ENCODE measurements at regions not wholly inside any gene's neighbourhood (a gene's known extent, or its start where the extent isn't known, plus 50 kb on each side); places are given as distances from the start of the nearest gene placed in this dataset.

DNA sequence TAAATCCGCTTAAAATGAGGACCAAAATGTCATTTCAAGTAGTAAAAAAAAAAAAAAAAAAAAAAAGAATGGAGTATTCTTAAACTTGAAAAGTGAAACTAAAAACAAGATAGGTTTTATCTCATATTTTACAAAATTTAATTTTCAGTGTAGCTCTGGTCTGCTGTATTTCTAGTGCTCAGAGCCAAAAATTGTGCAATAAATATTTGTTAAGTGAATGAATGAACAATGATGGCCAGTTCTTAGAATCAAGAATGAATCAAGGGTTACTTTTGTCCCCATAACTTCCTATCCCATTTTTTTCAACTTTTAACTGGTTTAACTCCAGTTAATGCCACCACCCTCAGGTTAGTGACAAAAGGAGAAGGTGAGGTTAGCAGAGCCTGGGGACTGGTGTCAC is 214.4 kb downstream of the ABHD5 start:
- no peak for DNase-seq

DNA sequence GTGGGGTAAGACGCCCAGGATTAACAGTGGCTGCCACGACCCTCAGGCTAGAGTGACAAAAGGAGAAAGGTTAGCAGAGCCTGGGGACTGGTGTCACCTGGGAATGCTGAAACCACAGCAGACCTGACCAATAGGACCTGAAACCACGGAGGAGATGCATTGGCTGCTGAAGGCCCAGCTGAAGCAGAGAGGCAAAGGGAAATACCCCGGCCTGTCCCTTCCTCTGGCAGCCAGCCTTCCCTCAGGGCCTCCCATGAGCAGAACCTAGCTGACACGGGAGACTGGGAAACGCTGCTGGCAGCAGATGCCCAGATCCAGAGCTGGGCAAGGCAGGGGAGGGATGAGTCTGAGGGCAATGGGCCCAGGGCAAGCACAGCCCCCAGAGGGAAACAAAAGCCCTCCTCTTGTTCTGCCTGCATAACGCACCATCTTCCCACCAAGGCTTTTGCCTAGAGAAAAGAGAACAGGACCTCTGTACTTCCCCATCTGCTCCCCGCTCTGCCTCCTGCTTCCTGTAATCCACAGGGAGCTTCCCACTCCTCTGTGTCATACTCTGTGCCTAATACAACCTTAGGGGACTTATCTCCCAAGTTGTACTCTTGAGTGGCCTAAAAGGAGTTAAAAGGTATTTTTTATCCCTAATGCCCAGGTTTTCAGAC is 216.2 kb downstream of the ABHD5 start:
- no peak for DNase-seq

DNA sequence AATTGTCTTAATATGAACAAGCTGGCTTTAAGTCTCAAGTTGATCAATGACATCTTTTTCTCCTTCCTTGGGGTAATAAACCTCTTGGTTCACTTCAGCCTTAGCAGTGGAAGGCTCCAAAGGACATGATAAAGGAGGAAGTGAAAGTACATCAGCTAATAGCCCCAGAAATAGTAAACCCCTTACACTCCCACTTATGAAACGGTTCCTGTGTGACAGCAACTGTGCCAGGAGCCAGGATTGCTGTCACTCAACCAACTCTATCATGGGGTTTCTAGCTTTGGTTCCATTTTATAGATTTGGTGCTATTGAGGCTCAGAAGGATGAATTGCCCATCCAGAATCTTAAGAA is 216.7 kb downstream of the ABHD5 start:
- DNase-seq = no peak

DNA sequence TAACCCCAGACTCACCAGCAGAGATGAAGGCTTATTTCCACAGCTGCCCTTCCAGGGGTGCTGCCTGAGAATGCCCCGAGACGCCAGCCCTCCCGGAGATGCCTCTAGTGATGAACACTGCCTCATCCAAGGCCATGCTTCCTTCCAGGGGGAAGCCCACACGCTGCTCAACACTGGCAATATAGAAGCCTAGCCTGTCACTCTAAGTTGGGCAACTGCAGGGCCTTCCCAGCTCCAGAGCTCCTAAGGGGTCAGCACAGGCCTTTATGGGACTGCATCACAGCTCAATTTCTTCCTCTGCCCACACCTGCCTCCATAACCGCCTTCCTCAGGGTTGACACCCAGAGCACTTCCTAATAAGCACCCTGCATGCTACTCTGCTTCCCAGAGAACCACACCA is 217.7 kb downstream of the ABHD5 start:
- no peak for DNase-seq

DNA sequence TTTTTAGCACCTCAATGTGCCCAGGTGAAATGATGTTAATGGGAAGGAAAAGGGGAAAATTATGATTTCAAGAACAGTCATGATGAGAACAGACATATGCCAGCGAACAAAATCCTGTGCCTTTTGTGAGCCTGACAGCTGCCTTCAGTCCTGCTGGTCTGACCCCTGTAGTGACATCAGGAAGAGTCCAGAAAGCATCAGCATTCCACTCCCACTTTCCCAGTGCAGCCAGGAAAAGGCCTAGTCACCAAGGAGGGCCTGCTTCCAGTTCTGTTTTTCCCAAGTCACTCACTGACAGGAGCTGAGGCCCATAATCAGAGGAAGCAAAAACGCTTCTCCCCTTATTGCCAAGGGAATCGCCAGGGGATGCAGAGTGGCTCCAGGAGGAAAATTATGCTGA is 218.4 kb downstream of the ABHD5 start:
- DNase-seq = no peak

DNA sequence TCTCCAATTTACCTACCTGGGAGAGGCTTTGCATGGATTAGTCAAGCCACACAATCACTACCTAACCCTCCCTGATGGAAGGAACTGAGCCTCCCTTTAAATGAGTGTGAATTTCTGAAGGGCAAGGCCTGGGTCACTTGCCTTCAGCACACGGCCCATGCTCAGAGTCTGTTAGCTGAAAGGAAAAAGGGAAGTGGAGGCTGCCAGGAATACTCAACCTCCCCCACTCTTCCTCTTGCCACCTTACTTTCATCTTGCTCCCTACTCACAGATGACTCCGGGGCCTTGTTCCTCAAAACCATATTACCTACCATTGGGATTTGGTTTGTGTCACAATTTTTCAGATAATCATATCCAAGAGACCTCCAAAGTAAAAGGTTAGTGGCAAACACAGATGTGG is 220.0 kb downstream of the ABHD5 start:
- no peak for DNase-seq

DNA sequence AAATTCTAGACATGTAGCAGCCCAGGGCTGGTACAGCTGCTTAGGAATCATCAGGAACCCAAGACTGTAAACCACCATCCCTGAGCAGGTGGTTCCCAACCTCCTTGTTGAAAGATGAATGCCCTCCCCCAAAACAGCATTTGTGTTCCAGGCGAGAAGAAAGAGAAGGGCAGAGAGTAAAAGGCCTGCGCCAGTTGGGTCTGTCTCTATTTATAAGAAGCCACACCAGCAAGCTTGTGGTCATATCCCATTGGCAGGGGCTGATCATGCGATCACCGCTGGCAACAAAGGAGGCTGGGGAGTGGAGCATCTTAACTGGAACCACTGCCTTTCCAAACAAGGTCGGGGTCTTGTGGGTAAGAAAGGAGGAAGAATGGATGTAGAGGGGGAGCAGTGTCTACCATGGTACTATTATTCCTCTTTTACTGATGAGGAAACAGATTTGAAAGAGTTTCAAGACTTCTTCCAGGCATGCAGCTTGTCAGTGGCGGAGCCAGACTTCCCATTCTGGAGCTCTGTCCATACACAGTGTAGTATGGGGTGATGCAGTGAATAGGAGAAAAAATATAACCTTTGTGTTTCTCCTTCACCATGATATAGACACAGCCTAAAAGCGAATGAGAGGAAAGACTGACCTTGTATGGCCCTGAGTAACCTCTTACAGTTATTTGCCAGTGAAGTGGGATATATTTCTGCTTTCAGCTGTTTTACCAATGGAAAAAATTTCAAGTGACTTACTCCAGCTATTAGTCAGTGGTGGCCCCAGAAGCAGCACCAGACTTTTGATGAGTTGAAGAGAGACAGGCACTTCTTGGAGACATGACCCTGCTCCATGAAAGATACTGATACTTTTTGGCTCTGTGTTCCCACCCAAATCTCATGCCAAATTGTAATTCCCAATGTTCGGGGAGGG is 222.6 kb downstream of the ABHD5 start:
- DNase-seq = no peak

DNA sequence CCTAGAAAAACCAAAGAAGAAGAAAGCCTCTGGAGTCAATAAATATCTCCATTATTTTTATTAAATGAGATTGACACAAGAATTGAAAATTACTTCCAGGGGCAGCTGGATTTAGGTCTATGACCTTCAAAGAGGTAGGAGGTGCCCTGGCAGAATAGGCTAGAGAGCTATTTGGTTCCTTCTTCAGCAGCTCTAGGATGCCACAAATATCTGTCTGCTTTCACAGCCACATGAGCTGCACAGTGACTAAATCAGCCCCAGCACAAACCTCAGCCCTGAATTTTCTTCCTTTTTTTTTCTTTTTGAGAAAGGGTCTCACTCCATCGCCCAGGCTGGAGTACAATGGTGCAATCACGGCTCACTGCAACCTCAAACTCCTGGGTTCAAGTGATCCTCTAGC is 223.5 kb downstream of the ABHD5 start:
- DNase-seq = no peak

DNA sequence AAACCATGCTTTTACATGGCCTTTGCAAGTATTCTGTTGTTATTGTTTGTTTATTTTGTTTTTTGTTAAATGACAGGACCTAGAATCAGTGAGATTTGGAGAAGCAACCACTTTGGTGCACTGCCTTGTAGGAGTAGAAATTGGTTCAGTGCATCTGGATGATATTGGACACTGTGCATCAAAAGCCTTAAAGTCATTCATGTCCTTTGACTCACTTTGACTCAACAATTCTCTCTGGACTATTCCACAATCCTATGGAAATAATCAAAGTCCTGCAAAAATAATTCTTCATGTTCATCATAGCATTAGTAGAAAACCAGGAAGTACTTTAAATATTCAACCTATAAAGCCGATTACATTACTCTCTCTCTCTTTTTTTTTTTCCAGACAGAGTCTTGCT is 224.8 kb downstream of the ABHD5 start:
- DNase-seq = no peak

DNA sequence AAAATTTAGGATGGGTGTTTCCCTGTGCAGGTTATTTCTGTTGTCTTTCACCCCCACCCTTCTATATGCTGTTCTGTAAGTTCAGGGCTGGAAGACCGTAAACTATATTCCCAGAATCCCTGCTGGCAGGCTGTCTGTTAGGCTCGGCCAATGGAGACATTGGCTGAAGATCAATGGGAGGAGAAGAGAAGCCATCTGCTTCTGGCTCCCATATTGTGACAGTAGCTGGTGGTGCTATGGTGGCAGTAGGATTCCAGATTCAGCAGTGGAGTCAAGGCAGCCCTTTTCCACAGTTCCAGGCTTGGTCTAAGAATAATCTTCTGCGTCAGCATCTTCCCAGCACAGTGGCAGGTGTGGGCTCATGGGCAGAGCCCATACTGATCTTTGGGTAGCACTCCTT is 226.6 kb downstream of the ABHD5 start:
- no peak for DNase-seq

DNA sequence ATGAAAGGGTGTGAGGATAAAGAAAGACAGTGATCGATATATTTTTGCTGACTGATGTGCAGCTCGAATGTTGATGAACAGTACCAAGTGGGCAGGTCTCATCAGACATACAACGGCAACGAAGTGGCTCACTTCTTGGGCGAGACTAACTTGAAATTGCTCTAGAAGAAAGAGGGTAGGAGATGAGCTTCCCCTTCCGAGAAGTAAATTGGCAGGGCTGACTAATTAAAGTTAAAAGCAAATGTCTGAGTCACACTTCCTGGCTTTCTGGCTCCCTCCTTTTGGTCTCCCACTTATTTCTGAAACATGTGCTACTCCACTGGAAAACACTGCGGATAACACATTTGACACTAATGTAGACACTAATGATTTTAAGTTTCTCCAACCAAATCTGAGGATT is 228.3 kb downstream of the ABHD5 start:
- no peak for DNase-seq

DNA sequence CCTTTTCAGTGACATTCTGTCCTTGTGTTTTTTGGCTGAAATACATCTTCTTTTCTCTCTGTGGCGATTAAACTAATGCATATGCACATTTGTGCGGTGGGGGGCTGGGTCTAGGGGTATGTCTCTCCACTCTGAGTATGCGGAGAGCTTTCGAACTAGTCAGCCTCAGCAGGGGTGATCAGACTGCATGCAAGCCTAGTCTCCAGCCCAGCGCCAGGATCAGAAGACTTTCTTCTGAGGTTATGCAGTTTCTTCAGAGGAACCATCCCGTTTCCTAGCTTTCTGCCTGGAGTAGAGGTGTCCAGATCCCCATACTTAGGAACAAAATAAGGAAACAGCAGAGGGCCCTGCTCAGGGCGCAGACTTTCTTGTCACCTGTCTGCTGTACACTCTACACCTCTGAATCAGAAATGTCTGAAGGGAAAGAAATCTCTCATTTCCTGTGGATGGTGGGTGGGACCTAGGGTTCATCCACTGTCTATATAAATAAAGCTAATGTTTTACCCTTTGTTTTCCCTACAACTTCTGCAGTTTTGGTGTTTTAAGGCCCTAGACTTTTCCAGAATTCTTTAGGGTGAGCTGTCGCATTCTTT is 230.4 kb downstream of the ABHD5 start:
- no peak for DNase-seq

DNA sequence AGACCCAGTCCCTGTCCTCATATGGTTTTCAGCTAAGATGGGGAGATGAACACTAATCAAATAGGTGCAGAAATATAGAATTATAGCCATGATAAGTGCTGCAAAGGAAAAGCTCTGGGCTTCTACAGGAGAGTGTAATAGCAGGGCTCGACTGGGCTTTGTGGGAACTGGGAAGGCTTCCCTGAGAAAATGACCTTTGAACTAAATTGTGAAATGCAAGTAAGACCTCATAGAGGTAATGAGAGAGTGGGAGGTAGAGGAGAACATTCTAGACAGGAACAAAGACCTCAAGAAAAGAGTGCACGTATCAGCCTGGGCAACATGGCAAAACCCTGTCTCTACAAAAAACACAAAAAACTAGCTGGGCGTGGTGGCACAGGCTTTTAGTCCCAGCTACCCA is 231.6 kb downstream of the ABHD5 start:
- DNase-seq = no peak

DNA sequence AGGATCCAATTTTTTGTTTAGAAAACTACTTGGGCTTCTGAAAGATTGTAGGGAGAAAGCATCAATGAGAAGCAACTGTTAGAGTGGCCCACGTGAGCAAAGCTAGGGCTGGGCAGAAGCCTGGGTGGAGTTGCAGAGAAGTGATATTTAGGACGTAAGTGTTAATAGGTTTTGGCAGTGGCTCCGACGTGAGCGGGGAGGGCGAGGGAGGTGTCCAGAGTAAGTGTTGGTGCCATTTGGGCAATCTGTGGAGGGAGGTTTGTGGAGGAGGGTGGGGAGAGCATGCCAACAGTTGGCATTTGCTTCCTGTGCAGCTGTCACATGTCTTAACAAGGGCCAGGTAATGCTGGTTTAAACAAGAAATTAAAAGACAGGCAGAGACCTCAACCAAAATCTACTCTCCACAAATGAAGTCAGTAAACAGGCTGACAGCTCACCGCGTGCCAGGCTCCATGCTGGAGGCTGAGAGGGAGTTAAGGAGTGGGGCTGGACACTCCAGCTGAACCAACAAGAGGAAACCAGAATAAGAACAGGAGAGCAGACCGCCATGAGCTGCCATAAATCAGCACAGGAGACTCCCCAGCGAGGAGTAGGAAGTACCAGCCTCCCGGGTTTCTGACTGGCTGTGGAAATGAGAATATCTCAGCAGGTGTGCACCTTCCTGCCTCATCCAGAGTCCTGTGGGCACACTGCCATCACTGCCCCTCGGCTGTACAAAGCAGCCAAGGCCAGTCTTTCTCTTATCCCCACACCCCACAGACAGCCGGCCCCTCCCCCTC is 232.6 kb downstream of the ABHD5 start:
- DNase-seq = peak; percentile 75 to 78

DNA sequence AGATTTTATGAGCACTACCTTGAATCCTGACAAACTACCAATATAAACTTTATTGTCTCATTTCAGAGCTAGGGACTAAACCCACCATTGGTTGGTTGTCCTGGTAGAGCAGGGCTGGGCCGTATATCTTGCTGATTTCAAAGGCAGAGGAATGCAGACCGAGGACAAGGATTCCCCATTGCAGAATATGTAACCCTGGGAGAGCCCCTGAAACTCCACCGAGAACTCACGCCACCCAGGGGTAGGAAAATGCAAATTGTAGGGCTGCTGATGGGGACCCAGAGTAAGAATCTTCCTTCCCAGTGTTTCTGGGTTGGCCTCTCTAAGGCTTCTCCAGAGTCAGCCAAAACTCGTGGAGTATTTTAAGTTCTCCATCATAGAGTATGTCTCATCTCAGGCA is 235.3 kb downstream of the ABHD5 start:
- DNase-seq = no peak

DNA sequence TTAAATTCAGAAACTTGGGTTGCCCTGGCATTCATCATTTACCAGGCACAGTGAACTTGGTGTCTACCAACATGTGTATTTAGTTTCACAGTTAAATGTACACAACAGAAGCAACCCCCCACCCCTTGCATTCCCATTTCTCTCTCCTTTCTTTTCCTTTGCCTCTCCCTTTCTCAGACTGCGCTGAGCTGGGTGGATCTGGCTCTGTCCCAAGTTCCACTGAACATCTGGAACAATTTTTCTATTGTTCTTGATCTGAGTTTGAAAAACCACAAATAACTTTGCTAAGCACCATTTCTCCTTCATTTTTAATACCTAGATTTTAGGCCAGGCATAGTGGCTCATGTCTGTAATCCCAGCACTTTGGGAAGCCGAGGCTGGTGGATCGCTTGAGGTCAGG is 242.2 kb downstream of the ABHD5 start:
- DNase-seq = no peak

DNA sequence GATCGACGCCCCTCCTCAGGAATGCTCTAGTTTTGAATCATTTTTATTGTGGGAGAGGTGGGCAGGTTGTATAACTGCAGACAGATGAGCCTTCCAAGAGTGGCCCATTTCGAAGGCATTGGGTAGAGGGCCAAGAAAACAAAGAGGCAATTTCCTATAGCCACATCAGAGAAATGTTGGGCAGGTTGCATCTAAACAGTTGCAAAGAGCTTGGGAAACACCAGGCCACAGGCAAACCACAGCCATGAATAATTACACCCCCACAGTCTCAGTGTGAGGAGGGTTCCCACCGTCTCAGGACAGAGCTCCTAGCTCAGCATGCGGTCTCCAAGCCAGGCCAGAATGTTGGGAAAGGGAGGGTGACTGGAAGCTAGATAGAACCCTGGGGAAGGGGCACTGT is 257.3 kb downstream of the ABHD5 start:
- DNase-seq = no peak

DNA sequence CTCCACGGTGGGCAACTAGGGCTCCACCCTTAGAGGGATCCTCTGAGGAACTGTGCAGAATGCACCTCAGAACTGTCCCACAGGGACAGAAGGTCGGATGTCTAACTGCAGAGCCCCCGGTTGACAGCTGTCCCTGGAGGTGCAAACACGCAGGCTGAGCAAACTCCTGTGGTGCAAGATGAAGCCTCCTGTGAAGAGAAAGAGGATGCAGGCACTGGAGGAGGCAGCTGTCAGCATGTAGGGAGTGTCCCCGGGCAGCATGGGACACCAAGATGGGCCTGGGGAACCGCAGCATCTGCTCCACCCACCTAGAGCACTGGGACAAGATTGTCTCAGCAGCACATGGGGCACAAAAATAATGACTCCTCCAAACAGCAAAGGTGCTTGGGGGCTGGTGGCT is 258.9 kb downstream of the ABHD5 start:
- DNase-seq = no peak

DNA sequence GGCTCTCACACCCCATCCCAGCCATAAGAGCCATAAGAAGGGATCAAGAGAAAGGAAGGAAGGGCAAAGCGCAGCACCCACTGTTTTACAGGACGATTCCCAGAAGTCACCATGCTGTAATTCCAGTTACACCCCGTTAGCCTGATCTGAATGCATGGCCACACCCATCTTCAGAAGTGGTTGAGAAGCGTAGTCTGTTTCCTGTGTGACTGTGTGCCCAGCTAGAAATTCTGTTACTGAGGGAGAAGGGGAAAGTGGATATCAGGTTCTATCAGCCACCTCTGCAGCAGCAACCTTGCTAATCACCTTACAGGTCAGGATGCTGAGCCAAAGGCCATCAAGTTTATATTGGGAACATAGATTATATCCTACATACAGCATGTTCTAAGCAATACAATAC is 260.0 kb downstream of the ABHD5 start:
- no peak for DNase-seq

DNA sequence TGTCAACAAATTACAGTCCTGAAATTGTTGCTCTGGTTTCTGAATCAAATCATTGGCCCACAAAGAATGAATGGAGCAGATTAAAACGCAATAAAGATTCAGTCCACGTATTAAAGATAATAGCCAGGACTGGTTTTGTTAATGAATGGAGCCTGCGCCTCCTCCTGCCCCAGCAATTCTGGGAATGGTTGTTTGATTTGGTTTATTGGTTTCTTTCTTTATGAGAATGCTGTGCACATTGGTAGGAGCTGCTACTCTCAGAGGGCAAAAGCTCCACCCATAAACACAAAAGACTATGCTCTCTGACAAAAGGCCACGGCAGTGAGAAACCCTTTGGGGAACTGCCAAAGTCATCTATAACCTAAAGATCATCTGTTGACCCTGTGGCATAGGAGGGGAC is 261.1 kb downstream of the ABHD5 start:
- DNase-seq = no peak

DNA sequence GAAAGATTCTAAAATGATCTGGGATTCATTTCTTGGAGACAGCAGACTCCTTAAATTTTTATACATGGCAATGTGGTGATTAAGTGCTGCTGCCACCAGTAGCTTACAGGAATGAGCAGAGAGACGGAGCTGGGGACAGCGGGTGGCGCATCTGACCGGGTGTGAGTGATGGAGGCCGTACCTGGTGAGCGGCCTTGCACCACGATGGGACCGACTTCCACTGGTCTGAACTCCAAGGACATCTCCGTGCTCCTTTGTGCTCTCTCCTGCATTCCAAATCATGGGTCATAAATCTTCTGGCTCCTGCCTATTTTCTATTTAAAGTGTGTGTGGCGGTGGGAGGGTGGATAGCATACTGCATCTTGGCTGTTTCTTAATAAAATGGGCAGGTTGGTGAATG is 262.6 kb downstream of the ABHD5 start:
- DNase-seq = no peak

DNA sequence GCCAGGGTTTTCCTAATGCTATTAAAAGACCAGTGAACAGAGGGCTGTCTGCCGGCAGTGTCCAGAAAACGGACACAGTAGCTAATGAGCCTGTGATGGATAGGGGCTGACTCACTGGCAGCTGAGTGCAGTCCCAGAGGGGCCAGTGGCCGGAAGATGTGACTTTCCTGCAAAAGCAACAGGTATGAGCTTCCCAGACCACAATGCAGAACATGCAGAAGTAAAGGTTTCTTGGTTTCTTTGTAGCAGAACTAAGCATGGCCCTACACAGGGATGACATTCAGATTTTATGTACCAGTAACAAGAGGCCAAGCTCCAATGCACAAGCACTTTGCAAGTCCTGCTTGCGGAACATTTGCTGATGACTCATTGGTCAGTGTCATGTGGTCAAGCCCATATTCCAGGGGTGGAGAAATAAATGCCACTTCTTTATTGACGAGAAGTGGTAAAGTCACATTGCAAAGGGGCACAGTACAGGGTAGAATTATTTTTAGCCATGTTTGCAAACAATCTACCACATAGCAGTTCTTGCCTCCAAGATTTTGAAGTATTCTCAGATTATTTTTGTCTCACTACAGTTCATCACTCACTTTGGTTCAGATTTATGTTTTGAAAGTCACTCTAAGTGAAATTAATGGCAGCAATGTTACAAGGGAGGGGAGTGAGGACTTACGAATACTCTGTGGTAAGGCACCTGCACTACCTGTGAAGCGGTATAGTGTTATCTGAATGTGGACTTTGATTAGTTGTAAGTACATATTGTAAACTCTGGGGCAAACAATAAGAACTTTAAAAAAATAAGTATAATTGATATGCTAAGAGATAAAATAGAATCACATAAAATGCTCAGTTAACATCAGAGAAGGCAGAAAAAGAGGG is 263.3 kb downstream of the ABHD5 start:
- no peak for DNase-seq

DNA sequence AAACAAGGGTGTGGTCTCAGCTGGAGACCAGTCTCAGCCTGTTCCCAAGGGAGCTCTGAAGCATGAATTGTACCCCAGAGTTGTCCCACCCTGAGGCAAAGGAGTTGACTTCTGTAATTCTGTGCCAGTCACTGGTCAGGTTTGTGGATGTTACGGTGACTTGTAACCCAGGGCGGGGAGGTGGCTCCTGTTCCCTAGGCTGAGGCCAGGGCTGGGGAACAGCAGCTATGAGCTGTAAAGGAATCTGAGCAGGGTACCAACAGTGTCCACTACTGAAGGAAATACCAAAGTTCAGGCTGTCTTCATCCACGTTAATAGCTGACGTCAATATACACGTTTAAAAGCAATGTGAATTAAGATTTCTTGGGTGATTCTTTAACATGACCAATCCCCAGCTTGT is 266.2 kb downstream of the ABHD5 start:
- no peak for DNase-seq
